ENCODE measurements at regions not wholly inside any gene's neighbourhood (a gene's known extent, or its start where the extent isn't known, plus 50 kb on each side); places are given as distances from the start of the nearest gene placed in this dataset.

DNA sequence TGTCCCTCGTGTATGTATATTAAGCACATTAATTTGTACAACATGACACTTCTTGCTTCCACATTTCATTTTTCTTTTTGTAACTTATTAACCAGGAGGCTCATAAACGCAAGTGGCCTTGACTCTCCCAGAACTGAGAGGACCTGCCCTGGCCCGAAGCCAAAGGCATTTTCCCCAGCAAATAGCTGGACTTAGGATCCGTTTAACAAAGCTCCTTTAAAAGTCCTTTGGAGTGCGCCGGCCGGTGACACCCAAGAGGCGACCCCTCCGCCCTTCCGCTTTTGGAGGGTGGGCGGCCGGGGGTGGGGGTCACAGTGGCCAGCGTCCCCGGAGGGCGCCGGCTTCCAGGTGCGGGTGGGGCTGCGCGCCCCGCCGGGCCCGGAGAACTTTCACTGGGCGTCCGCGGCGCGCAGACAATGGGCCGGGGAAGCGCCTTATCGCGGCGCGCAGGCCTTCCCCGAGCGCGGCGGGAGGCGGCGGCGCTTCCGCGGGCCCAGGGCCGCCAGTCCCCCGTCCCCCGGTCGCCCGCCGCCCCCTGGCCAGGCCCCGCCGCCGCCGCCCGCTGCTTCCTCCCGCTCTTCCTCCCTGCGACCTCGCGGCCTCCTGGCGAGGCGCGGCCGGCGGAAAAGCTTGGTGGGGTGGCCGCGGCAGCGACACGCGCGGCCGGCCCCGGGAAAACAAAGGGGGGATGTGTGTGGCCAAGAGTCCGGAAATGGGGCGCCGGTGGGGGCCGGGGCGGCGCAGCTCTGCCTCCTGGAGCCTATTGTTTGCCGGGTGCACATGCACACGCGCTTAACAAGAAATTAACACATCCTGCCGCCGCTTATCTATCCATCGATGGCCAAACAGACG lies 613.4 kb downstream of the MCTP2 start (continued):
- TF ChIP-seq, protein P1, sequence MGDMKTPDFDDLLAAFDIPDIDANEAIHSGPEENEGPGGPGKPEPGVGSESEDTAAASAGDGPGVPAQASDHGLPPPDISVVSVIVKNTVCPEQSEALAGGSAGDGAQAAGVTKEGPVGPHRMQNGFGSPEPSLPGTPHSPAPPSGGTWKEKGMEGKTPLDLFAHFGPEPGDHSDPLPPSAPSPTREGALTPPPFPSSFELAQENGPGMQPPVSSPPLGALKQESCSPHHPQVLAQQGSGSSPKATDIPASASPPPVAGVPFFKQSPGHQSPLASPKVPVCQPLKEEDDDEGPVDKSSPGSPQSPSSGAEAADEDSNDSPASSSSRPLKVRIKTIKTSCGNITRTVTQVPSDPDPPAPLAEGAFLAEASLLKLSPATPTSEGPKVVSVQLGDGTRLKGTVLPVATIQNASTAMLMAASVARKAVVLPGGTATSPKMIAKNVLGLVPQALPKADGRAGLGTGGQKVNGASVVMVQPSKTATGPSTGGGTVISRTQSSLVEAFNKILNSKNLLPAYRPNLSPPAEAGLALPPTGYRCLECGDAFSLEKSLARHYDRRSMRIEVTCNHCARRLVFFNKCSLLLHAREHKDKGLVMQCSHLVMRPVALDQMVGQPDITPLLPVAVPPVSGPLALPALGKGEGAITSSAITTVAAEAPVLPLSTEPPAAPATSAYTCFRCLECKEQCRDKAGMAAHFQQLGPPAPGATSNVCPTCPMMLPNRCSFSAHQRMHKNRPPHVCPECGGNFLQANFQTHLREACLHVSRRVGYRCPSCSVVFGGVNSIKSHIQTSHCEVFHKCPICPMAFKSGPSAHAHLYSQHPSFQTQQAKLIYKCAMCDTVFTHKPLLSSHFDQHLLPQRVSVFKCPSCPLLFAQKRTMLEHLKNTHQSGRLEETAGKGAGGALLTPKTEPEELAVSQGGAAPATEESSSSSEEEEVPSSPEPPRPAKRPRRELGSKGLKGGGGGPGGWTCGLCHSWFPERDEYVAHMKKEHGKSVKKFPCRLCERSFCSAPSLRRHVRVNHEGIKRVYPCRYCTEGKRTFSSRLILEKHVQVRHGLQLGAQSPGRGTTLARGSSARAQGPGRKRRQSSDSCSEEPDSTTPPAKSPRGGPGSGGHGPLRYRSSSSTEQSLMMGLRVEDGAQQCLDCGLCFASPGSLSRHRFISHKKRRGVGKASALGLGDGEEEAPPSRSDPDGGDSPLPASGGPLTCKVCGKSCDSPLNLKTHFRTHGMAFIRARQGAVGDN (CRISPR knock-in tag; IDR thresholded peaks at IDR 0.05) = peak; percentile 89
- TF ChIP-seq ZFP36L1 (CRISPR knock-in tag; IDR thresholded peaks at IDR 0.05) = 0 out of 2 replicates have a peak, but pooled peaks have one; percentile 20
- TF ChIP-seq TP53 (CRISPR knock-in tag; conservative IDR thresholded peaks at IDR 0.05) = no peak
- TF ChIP-seq EHMT2 (IDR thresholded peaks at IDR 0.05; ENCODE audit: borderline replicate concordance, low read depth, low read length) = no peak; the same call in 1 of the 2 replicates
- no peak for TF ChIP-seq ZNF143 (CRISPR knock-in tag; IDR thresholded peaks at IDR 0.05)
- TF ChIP-seq, protein P2, sequence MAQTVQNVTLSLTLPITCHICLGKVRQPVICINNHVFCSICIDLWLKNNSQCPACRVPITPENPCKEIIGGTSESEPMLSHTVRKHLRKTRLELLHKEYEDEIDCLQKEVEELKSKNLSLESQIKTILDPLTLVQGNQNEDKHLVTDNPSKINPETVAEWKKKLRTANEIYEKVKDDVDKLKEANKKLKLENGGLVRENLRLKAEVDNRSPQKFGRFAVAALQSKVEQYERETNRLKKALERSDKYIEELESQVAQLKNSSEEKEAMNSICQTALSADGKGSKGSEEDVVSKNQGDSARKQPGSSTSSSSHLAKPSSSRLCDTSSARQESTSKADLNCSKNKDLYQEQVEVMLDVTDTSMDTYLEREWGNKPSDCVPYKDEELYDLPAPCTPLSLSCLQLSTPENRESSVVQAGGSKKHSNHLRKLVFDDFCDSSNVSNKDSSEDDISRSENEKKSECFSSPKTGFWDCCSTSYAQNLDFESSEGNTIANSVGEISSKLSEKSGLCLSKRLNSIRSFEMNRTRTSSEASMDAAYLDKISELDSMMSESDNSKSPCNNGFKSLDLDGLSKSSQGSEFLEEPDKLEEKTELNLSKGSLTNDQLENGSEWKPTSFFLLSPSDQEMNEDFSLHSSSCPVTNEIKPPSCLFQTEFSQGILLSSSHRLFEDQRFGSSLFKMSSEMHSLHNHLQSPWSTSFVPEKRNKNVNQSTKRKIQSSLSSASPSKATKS (CRISPR knock-in tag; IDR thresholded peaks at IDR 0.05) = no peak
- no peak for TF ChIP-seq ZSCAN22 (CRISPR knock-in tag; IDR thresholded peaks at IDR 0.05)
- TF ChIP-seq, protein P3, sequence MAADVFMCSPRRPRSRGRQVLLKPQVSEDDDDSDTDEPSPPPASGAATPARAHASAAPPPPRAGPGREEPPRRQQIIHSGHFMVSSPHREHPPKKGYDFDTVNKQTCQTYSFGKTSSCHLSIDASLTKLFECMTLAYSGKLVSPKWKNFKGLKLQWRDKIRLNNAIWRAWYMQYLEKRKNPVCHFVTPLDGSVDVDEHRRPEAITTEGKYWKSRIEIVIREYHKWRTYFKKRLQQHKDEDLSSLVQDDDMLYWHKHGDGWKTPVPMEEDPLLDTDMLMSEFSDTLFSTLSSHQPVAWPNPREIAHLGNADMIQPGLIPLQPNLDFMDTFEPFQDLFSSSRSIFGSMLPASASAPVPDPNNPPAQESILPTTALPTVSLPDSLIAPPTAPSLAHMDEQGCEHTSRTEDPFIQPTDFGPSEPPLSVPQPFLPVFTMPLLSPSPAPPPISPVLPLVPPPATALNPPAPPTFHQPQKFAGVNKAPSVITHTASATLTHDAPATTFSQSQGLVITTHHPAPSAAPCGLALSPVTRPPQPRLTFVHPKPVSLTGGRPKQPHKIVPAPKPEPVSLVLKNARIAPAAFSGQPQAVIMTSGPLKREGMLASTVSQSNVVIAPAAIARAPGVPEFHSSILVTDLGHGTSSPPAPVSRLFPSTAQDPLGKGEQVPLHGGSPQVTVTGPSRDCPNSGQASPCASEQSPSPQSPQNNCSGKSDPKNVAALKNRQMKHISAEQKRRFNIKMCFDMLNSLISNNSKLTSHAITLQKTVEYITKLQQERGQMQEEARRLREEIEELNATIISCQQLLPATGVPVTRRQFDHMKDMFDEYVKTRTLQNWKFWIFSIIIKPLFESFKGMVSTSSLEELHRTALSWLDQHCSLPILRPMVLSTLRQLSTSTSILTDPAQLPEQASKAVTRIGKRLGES (CRISPR knock-in tag; IDR thresholded peaks at IDR 0.05; ENCODE audit: borderline replicate concordance) = no peak
- no peak for TF ChIP-seq EED (CRISPR knock-in tag; IDR thresholded peaks at IDR 0.05)
- no peak for TF ChIP-seq ZNF619 (CRISPR knock-in tag; IDR thresholded peaks at IDR 0.05)
- TF ChIP-seq NR2F1 (CRISPR knock-in tag; IDR thresholded peaks at IDR 0.05) = peak; percentile 63 to 77
- TF ChIP-seq, protein P4, sequence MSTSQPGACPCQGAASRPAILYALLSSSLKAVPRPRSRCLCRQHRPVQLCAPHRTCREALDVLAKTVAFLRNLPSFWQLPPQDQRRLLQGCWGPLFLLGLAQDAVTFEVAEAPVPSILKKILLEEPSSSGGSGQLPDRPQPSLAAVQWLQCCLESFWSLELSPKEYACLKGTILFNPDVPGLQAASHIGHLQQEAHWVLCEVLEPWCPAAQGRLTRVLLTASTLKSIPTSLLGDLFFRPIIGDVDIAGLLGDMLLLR (CRISPR knock-in tag; IDR thresholded peaks at IDR 0.05) = no peak
- peak; percentile 56; the same call in 1 of the 2 replicates for TF ChIP-seq HHEX (CRISPR knock-in tag; IDR thresholded peaks at IDR 0.05)
- no peak for TF ChIP-seq ZNF850 (CRISPR knock-in tag; conservative IDR thresholded peaks at IDR 0.05)
- TF ChIP-seq, protein P5, sequence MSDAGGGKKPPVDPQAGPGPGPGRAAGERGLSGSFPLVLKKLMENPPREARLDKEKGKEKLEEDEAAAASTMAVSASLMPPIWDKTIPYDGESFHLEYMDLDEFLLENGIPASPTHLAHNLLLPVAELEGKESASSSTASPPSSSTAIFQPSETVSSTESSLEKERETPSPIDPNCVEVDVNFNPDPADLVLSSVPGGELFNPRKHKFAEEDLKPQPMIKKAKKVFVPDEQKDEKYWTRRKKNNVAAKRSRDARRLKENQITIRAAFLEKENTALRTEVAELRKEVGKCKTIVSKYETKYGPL (CRISPR knock-in tag; IDR thresholded peaks at IDR 0.05) = 0 out of 2 replicates have a peak, but pooled peaks have one; percentile 10
- TF ChIP-seq ELF1 (CRISPR knock-in tag; IDR thresholded peaks at IDR 0.05) = peak; percentile 32; the same call in 1 of the 2 replicates
- 0 out of 2 replicates have a peak, but pooled peaks have one; percentile 30 for TF ChIP-seq TOPORS (CRISPR knock-in tag; IDR thresholded peaks at IDR 0.05)
- no peak for TF ChIP-seq ZSCAN9 (CRISPR knock-in tag; IDR thresholded peaks at IDR 0.05; ENCODE audit: borderline replicate concordance)
- TF ChIP-seq MATR3 (CRISPR knock-in tag; IDR thresholded peaks at IDR 0.05) = no peak
